NOMO-1 treated with dmso at 0.1 percent for 144 hours (cell line): ENCODE measurements at regions not wholly inside any gene's neighbourhood (a gene's known extent, or its start where the extent isn't known, plus 50 kb on each side); places are given as distances from the start of the nearest gene placed in this dataset.
A peak's percentile ranks its signal among the peaks of the same experiment; 100 is the strongest.
"Not testable (repeated sequence)": the region's sequence is repeated elsewhere in the genome, so short reads cannot be mapped to it uniquely, and the experiment has no call there.

Experiments used
- DNase-seq: peaks from one replicate; lab custom pipeline; 2025; ENCODE audit not compliant: unreplicated experiment; lab: John Stamatoyannopoulos, UW

DNA sequence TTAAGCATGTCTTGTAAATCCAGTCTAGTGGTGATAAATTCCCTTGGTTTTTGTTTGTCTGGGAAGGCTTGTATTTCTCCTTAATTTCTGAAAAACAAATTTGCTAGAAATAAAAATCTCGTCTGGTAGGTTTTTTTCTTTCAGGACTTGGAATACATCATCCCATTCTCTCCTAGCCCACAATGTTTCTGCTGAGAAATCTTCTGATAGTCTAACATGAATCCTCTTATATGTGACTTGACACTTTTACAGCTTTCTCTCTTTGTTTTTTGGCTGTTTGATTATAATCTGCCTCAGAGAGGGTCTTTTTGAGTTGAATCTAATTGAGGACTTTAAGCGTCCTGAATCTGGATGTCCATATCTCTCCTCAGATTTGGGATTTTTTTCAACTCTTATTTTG is 104.9 kb downstream of the FEM1C start:
- DNase-seq, result no peak

DNA sequence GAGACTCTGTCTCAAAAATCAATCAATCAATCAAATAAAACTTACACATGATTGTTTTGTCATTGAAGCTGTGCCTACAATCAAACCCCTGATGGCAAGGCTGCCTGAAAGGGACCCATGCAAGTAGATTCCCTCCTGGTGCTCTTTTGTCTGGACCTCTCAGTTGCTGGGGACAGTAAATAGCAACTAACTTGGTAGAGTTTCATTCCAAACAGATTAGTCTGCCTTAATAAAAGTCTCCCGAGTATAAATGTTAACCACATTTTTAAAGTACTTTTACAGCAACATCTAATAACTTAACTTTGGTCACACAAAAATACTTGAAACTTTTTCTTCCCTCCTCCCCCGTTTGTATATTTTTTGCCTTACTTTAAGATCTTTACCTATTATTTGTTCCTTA is 105.5 kb downstream of the FEM1C start:
- DNase-seq, result no peak

DNA sequence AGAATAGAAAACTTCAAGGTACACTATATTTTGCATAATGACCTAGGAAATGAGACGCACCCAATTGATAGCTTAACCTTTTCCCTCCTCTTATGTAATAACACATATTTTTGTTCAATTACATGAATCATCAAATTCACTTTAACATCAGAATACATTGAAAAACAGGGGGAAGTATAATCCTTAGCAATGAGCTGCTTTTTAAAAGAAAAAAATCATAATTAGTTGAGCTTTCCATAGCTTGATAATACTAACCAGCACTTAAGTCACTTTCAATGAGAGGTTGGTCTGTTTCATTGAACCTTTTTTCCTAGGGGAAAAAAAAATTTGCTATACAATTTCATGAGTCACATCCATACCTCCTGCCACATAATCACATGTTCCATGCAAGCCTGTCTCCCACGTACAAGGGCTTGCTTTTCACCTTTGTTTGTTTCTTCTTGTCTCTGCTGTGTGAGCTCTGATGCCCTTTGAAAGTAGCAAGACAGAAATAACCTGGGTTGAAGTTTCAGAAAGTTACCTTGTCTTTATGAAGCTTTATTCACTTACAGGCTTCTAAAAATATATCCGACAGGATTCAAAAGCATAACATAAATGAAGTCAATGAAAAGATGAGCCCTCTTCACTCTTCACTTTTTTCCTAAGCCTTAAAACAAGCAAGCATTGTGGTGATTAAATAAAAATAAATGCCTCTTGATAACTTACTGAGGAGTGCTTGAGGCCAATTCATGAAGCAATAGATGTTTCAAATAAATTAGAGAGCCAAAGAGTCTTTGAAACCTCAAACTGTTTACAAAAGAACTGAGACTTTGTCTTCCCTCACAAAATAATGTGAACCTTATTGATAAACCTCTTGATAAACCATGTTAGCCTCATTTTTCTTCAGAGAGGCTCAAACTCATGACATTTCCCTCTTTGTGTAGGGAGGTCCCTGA is 108.5 kb downstream of the FEM1C start:
- no peak for DNase-seq

GRCh38 chr5:115435065-115435777 is 109.4 kb downstream of the FEM1C start:
- DNase-seq, result no peak

GRCh38 chr5:115433918-115434317 is 110.7 kb downstream of the FEM1C start:
- DNase-seq, result no peak

GRCh38 chr5:115432691-115433090 is 111.9 kb downstream of the FEM1C start:
- DNase-seq, result no peak

DNA sequence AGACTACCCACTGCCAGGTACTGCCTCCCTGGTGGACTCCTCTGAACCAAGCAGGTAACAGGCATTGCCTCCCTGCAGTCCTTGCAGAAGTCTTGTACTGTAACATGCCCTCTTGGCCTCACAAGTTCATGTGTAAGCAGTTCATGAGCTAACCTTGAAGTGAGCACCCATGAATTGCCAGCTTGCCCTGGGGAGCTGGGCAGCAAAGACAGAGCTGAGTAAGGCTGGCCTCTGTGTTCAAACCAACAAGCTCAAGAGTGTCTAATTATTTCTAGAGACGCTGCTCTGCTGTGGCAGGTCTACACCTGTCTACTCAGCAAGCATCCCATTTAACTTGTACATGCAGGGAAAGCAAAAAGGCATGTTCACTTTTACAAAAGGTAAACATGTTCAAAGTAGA is 113.5 kb downstream of the FEM1C start:
- no peak for DNase-seq

DNA sequence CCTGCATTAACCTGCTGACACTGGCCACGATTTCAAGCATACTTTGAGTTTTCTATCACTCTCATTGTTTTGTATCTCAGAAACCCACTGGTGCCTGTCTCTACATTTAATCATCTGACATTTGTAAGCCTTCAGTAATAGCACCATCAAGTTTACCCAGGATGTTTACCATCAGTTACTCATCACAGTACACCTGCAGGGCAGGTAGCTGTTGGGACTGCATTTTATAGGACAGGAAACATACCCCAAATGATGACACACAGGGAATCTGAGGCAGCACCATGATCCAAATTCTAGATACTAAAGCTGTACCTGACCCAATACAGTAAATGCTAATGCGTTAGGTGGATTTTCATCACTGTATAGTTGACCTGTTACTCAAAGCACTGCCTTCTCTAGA is 114.2 kb downstream of the FEM1C start:
- no peak for DNase-seq

DNA sequence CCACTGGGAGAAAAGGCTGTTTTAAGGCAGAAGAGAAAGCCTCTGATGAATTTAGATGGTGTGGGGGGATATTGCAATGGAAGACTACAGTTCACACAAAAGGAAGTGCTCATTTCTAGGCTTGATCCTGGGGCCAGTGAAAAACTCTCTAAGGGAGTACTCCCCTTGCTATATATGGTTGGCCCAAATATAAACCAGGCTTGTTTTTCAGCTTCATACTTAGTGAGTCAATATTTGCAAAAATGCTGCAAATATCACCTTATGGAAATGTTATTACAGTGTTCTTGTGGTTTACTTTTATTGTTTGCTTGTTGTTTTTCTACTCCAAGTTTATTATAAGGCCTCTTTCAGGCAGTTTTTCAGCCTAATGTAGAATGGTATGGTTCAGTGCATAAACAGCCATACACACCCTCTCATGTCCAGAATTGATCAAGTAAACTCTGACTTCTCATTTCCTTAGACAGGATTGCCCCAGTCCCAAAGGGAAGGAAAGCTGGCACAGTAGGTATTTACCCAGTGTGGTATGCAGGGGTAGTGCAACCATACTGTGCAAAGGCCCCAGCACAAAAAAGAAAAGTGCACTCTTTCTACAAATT is 115.1 kb downstream of the FEM1C start:
- no peak for DNase-seq

GRCh38 chr5:115428676-115429075 is 115.9 kb downstream of the FEM1C start:
- no peak for DNase-seq

DNA sequence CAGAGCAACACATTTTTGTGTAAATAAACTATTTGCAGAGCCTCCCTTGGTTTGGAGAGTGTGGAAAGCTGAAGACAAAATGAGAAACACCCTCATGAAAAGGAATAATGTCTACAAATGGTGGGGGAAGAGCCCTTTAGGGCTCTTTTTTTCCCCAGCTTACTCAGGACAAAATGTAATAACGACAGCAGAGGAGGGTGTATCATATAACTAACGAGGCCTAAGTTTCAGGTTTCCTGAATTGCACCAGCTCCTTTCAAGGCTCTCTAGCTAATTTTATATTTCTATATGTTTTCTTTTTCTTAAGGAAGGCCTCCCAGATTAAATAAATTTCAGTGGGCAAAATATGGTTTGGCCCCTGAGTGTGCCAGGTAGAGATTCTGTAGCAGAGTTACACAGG is 116.3 kb downstream of the FEM1C start:
- DNase-seq, result no peak

DNA sequence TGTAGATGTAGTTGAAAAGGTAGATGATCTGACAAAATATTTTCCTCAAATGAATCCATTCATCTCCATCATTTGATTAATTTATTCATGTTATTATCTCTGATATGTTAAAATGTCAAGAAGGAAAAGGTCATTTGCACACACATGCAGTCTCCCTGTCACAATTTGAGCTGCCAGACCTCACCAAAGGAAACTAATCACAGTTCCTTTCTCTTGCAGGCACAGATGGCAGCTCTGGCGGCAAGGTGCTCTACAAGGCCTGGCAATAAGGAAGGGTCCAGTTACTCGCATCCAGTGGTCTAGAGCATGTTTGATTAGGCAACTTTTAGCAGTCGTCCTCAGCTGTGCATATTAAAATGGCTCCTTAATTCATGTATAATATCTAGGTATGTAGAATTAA is 120.1 kb downstream of the FEM1C start:
- no peak for DNase-seq

DNA sequence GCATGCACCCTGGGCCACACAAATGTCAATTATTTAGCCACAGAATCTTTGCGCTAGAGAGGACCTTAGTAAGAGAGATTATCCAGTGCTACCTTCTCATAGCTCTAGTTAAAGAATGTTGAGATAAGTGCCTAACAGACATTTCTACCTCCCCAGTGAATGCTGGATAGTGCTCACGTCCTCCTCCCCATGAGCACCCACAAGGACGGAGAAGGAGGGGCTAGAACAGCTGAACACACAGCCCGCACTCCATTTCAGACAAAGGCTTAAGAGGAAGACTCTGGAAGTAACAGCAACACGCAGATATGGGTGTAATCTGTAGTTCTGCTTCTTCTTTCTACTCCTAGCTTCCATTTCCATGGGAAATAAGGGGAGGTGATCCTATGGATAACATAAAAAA is 120.5 kb downstream of the FEM1C start:
- no peak for DNase-seq

DNA sequence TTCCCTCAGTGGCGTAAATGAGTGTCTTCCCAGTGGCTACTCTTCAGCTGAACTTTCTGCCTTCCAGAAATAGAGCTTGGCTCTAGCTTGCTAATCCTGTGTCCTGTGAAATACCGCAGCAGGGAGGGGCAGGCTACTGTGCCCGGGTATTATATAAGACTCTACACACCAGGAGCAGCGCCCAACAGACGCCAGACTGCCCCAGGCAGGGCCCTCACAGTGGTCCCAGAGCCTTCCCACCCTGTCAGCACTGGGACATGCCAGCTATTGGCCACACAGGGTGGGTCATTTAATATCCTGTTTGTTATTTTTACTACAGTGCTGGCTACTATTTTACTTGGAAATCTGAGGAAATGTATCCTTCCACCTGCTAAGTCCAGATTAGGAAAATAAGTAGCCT is 121.0 kb downstream of the FEM1C start:
- no peak for DNase-seq

GRCh38 chr5:115423051-115423450 is 121.5 kb downstream of the FEM1C start:
- DNase-seq, result no peak

GRCh38 chr5:115420812-115421211 is 123.8 kb downstream of the FEM1C start:
- DNase-seq, result not testable (repeated sequence)

DNA sequence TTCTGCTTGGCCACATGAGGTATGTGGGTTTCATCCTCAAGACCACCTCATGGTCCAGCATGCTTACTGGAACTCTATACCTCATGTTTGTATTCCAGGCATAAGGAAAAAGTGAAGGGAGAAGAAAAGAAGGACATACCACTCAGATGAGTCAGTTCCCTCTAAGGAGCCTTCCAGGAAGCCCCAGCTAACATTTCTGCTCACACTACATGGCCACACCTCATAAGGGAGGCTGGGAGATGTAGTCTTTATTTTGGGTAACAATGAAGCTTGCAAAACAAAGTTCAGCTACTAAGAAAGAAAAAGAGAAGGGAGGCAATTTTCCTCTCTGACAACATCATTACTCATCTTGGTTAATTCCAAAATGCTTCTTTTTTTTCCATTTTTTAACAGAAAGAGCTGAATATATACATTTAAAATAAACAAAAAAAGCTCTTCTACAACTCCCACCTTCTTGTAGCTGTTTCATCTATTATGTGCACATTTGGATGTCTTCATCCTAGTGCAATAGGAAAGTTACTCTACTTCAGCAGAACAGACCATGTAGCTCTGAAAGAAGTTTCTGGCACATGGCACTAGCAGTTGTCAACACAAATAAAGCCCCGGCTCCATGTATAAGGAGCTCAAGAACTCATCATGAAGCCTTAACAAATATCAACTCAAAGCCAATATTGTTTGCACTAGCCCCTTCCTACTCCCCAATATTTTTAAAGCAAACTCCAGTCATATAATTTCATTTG is 123.6 kb upstream of the CCDC112 start:
- peak; percentile 10 for DNase-seq

DNA sequence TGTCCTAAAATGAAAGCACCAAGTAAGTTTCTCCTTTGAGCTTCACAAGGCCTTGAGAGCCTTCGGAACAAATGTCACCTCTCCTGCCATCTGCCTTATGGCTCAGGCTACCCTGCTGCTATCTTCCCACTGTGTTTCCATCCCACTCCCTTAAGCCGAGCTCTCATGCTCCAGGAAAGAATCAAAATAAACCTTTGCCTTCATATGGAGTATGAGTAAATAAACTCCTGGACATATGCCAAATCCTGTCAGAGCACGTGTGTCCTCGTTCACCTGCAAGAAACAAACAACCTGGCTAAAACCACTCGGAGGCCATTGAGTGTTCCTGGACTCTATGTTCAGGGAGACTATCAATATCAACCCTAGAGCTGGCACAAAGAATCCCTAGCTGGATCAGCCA is 122.3 kb upstream of the CCDC112 start:
- no peak for DNase-seq

GRCh38 chr5:115417076-115417475 is 120.6 kb upstream of the CCDC112 start:
- DNase-seq, result no peak

DNA sequence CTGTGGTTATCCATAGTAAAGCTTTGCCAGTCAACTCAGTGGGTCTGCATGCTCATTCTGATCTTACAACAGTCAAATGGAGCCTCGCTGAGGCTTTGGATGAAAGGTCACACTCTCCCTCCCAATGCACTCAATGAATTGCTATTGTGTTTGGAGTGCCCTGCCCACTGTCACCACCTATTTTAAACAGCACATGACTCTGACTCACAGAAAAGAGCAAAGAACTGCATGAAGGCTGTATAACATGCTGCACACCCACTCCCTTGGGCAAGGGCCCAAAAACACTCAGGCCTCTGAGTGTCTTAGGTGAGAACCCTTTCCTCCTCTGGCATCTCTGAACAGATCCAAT is 118.7 kb upstream of the CCDC112 start:
- no peak for DNase-seq

DNA sequence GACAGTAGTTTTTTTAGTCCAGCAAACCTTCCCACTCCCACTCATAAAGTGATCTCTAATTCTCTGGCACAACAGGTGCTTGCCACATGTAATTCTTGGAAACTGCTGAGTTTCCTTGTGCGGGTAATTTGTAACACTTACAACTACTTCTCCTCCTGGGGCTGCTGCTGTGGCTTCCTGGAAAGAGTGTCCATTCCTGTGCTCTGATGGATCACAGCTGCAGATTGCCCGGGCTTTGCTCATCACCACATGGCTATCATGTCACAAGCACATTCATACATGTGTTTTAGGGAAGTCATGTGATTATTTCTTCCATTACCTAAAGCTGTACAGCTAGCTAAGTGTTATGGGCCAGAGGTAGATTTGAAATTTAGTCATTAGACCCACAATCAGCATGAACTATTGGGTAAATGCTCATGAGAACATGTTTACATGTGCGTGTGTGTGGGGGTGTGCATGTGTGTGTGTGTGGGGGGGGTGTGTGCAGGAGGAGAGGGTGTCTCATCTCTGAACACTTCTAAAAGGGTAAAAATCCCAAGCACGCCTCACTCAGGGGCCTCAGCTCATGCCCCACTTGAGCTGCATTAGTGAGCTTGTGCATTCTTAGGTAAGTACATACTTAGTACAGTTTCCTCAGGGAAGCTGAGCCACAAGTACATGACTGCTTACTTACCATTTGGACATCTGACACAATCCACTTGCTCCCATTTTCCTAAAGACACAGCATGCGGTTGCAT is 118.1 kb upstream of the CCDC112 start:
- no peak for DNase-seq
